ENCODE measurements at regions not wholly inside any gene's neighbourhood (a gene's known extent, or its start where the extent isn't known, plus 50 kb on each side); places are given as distances from the start of the nearest gene placed in this dataset.

GRCh38 chr20:60591172-60591799 lies 633.1 kb downstream of the CDH26 start:
- no peak for DNase-seq

- DNase-seq, result no peak
Observed at GRCh38 chr20:60598528-60598927, 640.3 kb downstream of the CDH26 start.

GRCh38 chr20:60599381-60599780 lies 641.2 kb downstream of the CDH26 start:
- no peak for DNase-seq

- DNase-seq, result no peak
Observed at GRCh38 chr20:60600036-60600435, 641.8 kb downstream of the CDH26 start.

- no peak for DNase-seq
Observed at GRCh38 chr20:60624066-60624465, 628.0 kb upstream of the CDH4 start.

GRCh38 chr20:60627751-60628565 lies 624.1 kb upstream of the CDH4 start:
- DNase-seq, result no peak

- no peak for DNase-seq
Observed at GRCh38 chr20:60628749-60629148, 623.3 kb upstream of the CDH4 start.

GRCh38 chr20:60629206-60629605 lies 622.9 kb upstream of the CDH4 start:
- no peak for DNase-seq

- no peak for DNase-seq
Observed at GRCh38 chr20:60630609-60631008, 621.5 kb upstream of the CDH4 start.

- DNase-seq, result no peak
Observed at GRCh38 chr20:60631585-60632287, 620.3 kb upstream of the CDH4 start.

- no peak for DNase-seq
Observed at GRCh38 chr20:60632391-60633262, 619.4 kb upstream of the CDH4 start.

GRCh38 chr20:60634491-60635172 lies 617.4 kb upstream of the CDH4 start:
- no peak for DNase-seq

GRCh38 chr20:60636417-60636816 lies 615.6 kb upstream of the CDH4 start:
- no peak for DNase-seq

- DNase-seq, result no peak
Observed at GRCh38 chr20:60637801-60638200, 614.3 kb upstream of the CDH4 start.

GRCh38 chr20:60638430-60639098 lies 613.5 kb upstream of the CDH4 start:
- DNase-seq, result no peak

GRCh38 chr20:60641879-60642447 lies 610.1 kb upstream of the CDH4 start:
- DNase-seq, result no peak

- DNase-seq, result no peak
Observed at GRCh38 chr20:60642541-60642940, 609.5 kb upstream of the CDH4 start.

GRCh38 chr20:60648556-60648955 lies 603.5 kb upstream of the CDH4 start:
- DNase-seq, result no peak

GRCh38 chr20:60649541-60649940 lies 602.5 kb upstream of the CDH4 start:
- DNase-seq, result no peak

GRCh38 chr20:60650087-60650486 lies 602.0 kb upstream of the CDH4 start:
- DNase-seq, result no peak

GRCh38 chr20:60652046-60652445 lies 600.0 kb upstream of the CDH4 start:
- DNase-seq, result no peak
